ENCODE measurements at regions not wholly inside any gene's neighbourhood (a gene's known extent, or its start where the extent isn't known, plus 50 kb on each side); places are given as distances from the start of the nearest gene placed in this dataset.

GRCh38 chr5:87195616-87196015, 72.1 kb upstream of the RASA1 start:
- TF ChIP-seq, protein P1, sequence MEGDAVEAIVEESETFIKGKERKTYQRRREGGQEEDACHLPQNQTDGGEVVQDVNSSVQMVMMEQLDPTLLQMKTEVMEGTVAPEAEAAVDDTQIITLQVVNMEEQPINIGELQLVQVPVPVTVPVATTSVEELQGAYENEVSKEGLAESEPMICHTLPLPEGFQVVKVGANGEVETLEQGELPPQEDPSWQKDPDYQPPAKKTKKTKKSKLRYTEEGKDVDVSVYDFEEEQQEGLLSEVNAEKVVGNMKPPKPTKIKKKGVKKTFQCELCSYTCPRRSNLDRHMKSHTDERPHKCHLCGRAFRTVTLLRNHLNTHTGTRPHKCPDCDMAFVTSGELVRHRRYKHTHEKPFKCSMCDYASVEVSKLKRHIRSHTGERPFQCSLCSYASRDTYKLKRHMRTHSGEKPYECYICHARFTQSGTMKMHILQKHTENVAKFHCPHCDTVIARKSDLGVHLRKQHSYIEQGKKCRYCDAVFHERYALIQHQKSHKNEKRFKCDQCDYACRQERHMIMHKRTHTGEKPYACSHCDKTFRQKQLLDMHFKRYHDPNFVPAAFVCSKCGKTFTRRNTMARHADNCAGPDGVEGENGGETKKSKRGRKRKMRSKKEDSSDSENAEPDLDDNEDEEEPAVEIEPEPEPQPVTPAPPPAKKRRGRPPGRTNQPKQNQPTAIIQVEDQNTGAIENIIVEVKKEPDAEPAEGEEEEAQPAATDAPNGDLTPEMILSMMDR (IDR thresholded peaks at IDR 0.05) = no peak
- TF ChIP-seq POLR2A (IDR thresholded peaks at IDR 0.05) = no peak
- no peak for TF ChIP-seq POLR2AphosphoS5 (IDR thresholded peaks at IDR 0.05)
- no peak for TF ChIP-seq EP300 (IDR thresholded peaks at IDR 0.05; ENCODE audit: low read depth)
